OCI-LY7 (cell line): ENCODE measurements at regions not wholly inside any gene's neighbourhood (a gene's known extent, or its start where the extent isn't known, plus 50 kb on each side); places are given as distances from the start of the nearest gene placed in this dataset.

Experiments used
- BruUV-seq: library from RNA; stranded (reverse); fragments of 400-500 nt; replicated peaks from 2 replicates; lab custom pipeline; 2021; lab: Mats Ljungman, UMichigan
- CTCF ChIA-PET: fragments of 300-600 bp; sonication (Branson Sonifier 250); formaldehyde crosslinking; loops from one replicate; lab custom pipeline; 2022; ENCODE audit warnings: antibody characterized with exemption; ENCODE audit not compliant: unreplicated experiment; lab: Charles Lee
- POLR2A ChIA-PET: fragments of 300-600 bp; sonication (Branson Sonifier 250); formaldehyde crosslinking; loops from one replicate; lab custom pipeline; 2022; ENCODE audit warnings: antibody characterized with exemption; lab: Charles Lee
- DNase-seq: peaks from one replicate; pipeline ENCODE4 v3.0.0-alpha.2; 2015; ENCODE audit warnings: low spot score
- H2AFZ ChIP-seq: fragments of 200-600 bp; sonication (generic), shearing (Covaris generic); 2 replicates; pipeline ENCODE4 v1.6.1; 2014; ENCODE audit warnings: mild to moderate bottlenecking, antibody characterized with exemption, low read length, moderate library complexity
- H3K27ac ChIP-seq: fragments of 200-600 bp; sonication (generic); 2 replicates; pipeline ENCODE4 v1.5.1; 2014; ENCODE audit warnings: mixed run types, low read depth, mild to moderate bottlenecking, moderate library complexity, low read length, inconsistent platforms; ENCODE audit not compliant: poor library complexity, severe bottlenecking
- H3K36me3 ChIP-seq: fragments of 200-600 bp; sonication (generic); 2 replicates; pipeline ENCODE4 v1.6.1; 2014; ENCODE audit warnings: mild to moderate bottlenecking, antibody characterized with exemption, low read length, moderate library complexity, mixed read lengths; ENCODE audit not compliant: insufficient read depth
- H3K4me1 ChIP-seq: fragments of 200-600 bp; sonication (generic); 2 replicates; pipeline ENCODE4 v1.5.1; 2014; ENCODE audit warnings: mild to moderate bottlenecking, low read length; ENCODE audit not compliant: insufficient read depth, poor library complexity, severe bottlenecking
- H3K4me2 ChIP-seq: fragments of 200-600 bp; sonication (generic); 2 replicates; pipeline ENCODE4 v1.6.1; 2014; ENCODE audit warnings: mild to moderate bottlenecking, low read length
- H3K4me3 ChIP-seq: fragments of 200-600 bp; sonication (generic); 2 replicates; pipeline ENCODE4 v1.5.1; 2014; ENCODE audit warnings: mild to moderate bottlenecking, low read depth, low read length; ENCODE audit not compliant: poor library complexity, severe bottlenecking
- H3K79me2 ChIP-seq: fragments of 200-600 bp; sonication (generic); 2 replicates; pipeline ENCODE4 v1.6.1; 2016; ENCODE audit warnings: low read depth, mild to moderate bottlenecking, low read length, moderate library complexity, mixed read lengths; ENCODE audit not compliant: insufficient read depth
- H3K9me2 ChIP-seq: fragments of 200-600 bp; sonication (generic); 2 replicates; pipeline ENCODE4 v1.6.1; 2016; ENCODE audit warnings: mild to moderate bottlenecking, low read length, mixed read lengths; ENCODE audit not compliant: insufficient read depth
- H3K9me3 ChIP-seq: fragments of 200-600 bp; sonication (generic); 2 replicates; pipeline ENCODE4 v1.6.1; 2014; ENCODE audit warnings: mild to moderate bottlenecking, mixed run types, low read length, mixed read lengths
- H4K20me1 ChIP-seq: fragments of 200-600 bp; sonication (generic); 2 replicates; pipeline ENCODE4 v1.6.1; 2014; ENCODE audit warnings: mild to moderate bottlenecking, antibody characterized with exemption, low read length, moderate library complexity, mixed read lengths; ENCODE audit not compliant: insufficient read depth
- EZH2phosphoT487 ChIP-seq: fragments of 200-600 bp; sonication (generic); IDR thresholded peaks from 2 replicates; pipeline ENCODE4 v1.6.1; 2018; ENCODE audit warnings: low read depth, borderline replicate concordance, mild to moderate bottlenecking, mixed run types, antibody characterized with exemption, low read length, moderate library complexity, mixed read lengths
- intact Hi-C: fragments of 100-400 bp; cut with micrococcal nuclease; formaldehyde crosslinking; loops from one replicate; pipeline ENCODE4 v1.10.0; 2022; ENCODE audit not compliant: unreplicated experiment
- TF ChIP-seq, protein P1 (sequence below): fragments of 200-600 bp; sonication (generic); conservative IDR thresholded peaks from 2 replicates; pipeline ENCODE4 v1.5.1; 2014; ENCODE audit warnings: mild to moderate bottlenecking, antibody characterized with exemption, low read length, moderate library complexity, mixed read lengths

GRCh38 chr12:43072431-43072830 is 479.6 kb downstream of the ADAMTS20 start:
- H3K36me3 ChIP-seq = no peaks in the 10 kb centered on the region
- intact Hi-C loops = no loop called here
- H3K9me2 ChIP-seq = no peaks in the 10 kb centered on the region
- no peak overlapping the region for H2AFZ ChIP-seq
- no TSS peak for BruUV-seq
- H3K4me1 ChIP-seq = no peaks in the 10 kb centered on the region
- H3K4me3 ChIP-seq = no peak overlapping the region
- no peaks in the 10 kb centered on the region for H4K20me1 ChIP-seq
- DNase-seq = no peak
- H3K27ac ChIP-seq = no peak overlapping the region
- no peak overlapping the region for H3K4me2 ChIP-seq
- no peaks in the 10 kb centered on the region for H3K79me2 ChIP-seq
- H3K9me3 ChIP-seq = no peaks in the 10 kb centered on the region
- ChIA-PET POLR2A (no interaction called here), CTCF (no interaction called here)
- TF ChIP-seq, protein P1, sequence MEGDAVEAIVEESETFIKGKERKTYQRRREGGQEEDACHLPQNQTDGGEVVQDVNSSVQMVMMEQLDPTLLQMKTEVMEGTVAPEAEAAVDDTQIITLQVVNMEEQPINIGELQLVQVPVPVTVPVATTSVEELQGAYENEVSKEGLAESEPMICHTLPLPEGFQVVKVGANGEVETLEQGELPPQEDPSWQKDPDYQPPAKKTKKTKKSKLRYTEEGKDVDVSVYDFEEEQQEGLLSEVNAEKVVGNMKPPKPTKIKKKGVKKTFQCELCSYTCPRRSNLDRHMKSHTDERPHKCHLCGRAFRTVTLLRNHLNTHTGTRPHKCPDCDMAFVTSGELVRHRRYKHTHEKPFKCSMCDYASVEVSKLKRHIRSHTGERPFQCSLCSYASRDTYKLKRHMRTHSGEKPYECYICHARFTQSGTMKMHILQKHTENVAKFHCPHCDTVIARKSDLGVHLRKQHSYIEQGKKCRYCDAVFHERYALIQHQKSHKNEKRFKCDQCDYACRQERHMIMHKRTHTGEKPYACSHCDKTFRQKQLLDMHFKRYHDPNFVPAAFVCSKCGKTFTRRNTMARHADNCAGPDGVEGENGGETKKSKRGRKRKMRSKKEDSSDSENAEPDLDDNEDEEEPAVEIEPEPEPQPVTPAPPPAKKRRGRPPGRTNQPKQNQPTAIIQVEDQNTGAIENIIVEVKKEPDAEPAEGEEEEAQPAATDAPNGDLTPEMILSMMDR = no peak
- no peak for TF ChIP-seq EZH2phosphoT487

- ChIA-PET CTCF (no interaction called here), POLR2A (no interaction called here)
- no peaks in the 10 kb centered on the region for H3K9me2 ChIP-seq
- no peak overlapping the region for H3K4me2 ChIP-seq
- H3K27ac ChIP-seq = no peak overlapping the region
- no peaks in the 10 kb centered on the region for H3K36me3 ChIP-seq
- intact Hi-C loops = no loop called here
- no peak for DNase-seq
- H3K79me2 ChIP-seq = no peaks in the 10 kb centered on the region
- no TSS peak for BruUV-seq
- TF ChIP-seq, protein P1 = no peak
- no peak for TF ChIP-seq EZH2phosphoT487
- H3K4me1 ChIP-seq = no peaks in the 10 kb centered on the region
- no peak overlapping the region for H3K4me3 ChIP-seq
- H2AFZ ChIP-seq = no peak overlapping the region
- no peaks in the 10 kb centered on the region for H4K20me1 ChIP-seq
- H3K9me3 ChIP-seq = no peaks in the 10 kb centered on the region
Observed at GRCh38 chr12:43069768-43070221, 480.2 kb upstream of the PRICKLE1 start.

- Histone ChIP-seq H4K20me1 (no peaks in the 10 kb centered on the region), H3K4me1 (no peaks in the 10 kb centered on the region), H3K9me2 (no peaks in the 10 kb centered on the region), H2AFZ (no peak overlapping the region), H3K4me3 (no peak overlapping the region), H3K79me2 (no peaks in the 10 kb centered on the region), H3K27ac (no peak overlapping the region), H3K9me3 (no peaks in the 10 kb centered on the region), H3K36me3 (no peaks in the 10 kb centered on the region), H3K4me2 (no peak overlapping the region)
- TF ChIP-seq, protein P1 = no peak
- no peak for TF ChIP-seq EZH2phosphoT487
- no peak for DNase-seq
- ChIA-PET POLR2A (no interaction called here), CTCF (no interaction called here)
- no TSS peak for BruUV-seq
- intact Hi-C loops = no loop called here
Observed at GRCh38 chr12:43066471-43066870, 476.9 kb upstream of the PRICKLE1 start.
